ENCODE measurements at regions not wholly inside any gene's neighbourhood (a gene's known extent, or its start where the extent isn't known, plus 50 kb on each side); places are given as distances from the start of the nearest gene placed in this dataset.

GRCh38 chr7:89401099-89401498 is 605.6 kb upstream of the TEX47 start:
- Histone ChIP-seq H3K4me1 (ENCODE audit: control insufficient read depth in 2 of 2, insufficient read depth in 2 of 2, low read length in 2 of 2) (no peaks in the 10 kb centered on the region), H3K9me3 (ENCODE audit: control insufficient read depth in 2 of 3, low read length in 3 of 3) (no peaks in the 10 kb centered on the region), H3K4me3 (ENCODE audit: low read length) (no peak overlapping the region), H3K36me3 (ENCODE audit: control insufficient read depth in 2 of 3, insufficient read depth in 3 of 3, low read length in 3 of 3) (no peaks in the 10 kb centered on the region), H3K27me3 (ENCODE audit: control insufficient read depth in 2 of 2, insufficient read depth in 2 of 2, low read length in 2 of 2) (no peaks in the 10 kb centered on the region), H3K27ac (ENCODE audit: low read depth, low read length) (no peak overlapping the region)
- ATAC-seq (no peak), DNase-seq (no peak)
- Mint-ChIP-seq H3K4me3 (no peak overlapping the region), H3K4me1 (peaks cover 0 to 6% (median 0%) of the 10 kb centered on the region in 7 donors), H3K9me3 (peaks cover 0 to 5% (median 0%) of the 10 kb centered on the region in 11 donors), H3K36me3 (no peaks in the 10 kb centered on the region), H3K27me3 (no peaks in the 10 kb centered on the region), H3K27ac (no peak overlapping the region)
- intact Hi-C loops (cut with micrococcal nuclease) = no loop called here
- CTCF ChIA-PET = interaction anchor here (1.2 kb wide), 1 partner anchor 9 kb away, joined by 4 read pairs; no protein-coding TSS in a partner anchor
- POLR2A ChIA-PET = no interaction called here

GRCh38 chr7:89401690-89402089 is 606.2 kb upstream of the TEX47 start:
- Mint-ChIP-seq H3K4me1 (peaks cover 0 to 6% (median 0%) of the 10 kb centered on the region in 7 donors), H3K9me3 (peaks cover 0 to 5% (median 0%) of the 10 kb centered on the region in 11 donors), H3K27ac (no peak overlapping the region), H3K36me3 (no peaks in the 10 kb centered on the region), H3K4me3 (no peak overlapping the region), H3K27me3 (no peaks in the 10 kb centered on the region)
- ATAC-seq (no peak), DNase-seq (no peak)
- ChIA-PET POLR2A (no interaction called here), CTCF (interaction anchor here (1.2 kb wide), 1 partner anchor 9 kb away, joined by 4 read pairs; no protein-coding TSS in a partner anchor)
- Histone ChIP-seq H3K4me3 (ENCODE audit: low read length) (no peak overlapping the region), H3K27me3 (ENCODE audit: control insufficient read depth in 2 of 2, insufficient read depth in 2 of 2, low read length in 2 of 2) (no peaks in the 10 kb centered on the region), H3K27ac (ENCODE audit: low read depth, low read length) (no peak overlapping the region), H3K36me3 (ENCODE audit: control insufficient read depth in 2 of 3, insufficient read depth in 3 of 3, low read length in 3 of 3) (no peaks in the 10 kb centered on the region), H3K4me1 (ENCODE audit: control insufficient read depth in 2 of 2, insufficient read depth in 2 of 2, low read length in 2 of 2) (no peaks in the 10 kb centered on the region), H3K9me3 (ENCODE audit: control insufficient read depth in 2 of 3, low read length in 3 of 3) (no peaks in the 10 kb centered on the region)
- intact Hi-C loops (cut with micrococcal nuclease) = no loop called here

GRCh38 chr7:89451911-89452310 is 656.4 kb upstream of the TEX47 start:
- CTCF ChIA-PET = interaction anchor here (0.7 kb wide), 1 partner anchor 304 kb away, joined by 3 read pairs; no protein-coding TSS in a partner anchor
- H3K4me3 ChIP-seq (ENCODE audit: low read length) = no peak overlapping the region
- Mint-ChIP-seq H3K4me3 (no peak overlapping the region), H3K4me1 (peaks cover 0 to 2% (median 0%) of the 10 kb centered on the region in 7 donors), H3K27me3 (no peaks in the 10 kb centered on the region), H3K9me3 (peaks cover 0 to 3% (median 0%) of the 10 kb centered on the region in 11 donors), H3K36me3 (no peaks in the 10 kb centered on the region), H3K27ac (no peak overlapping the region)
- ATAC-seq (no peak), DNase-seq (no peak)
- H3K4me1 ChIP-seq (ENCODE audit: control insufficient read depth in 2 of 2, insufficient read depth in 2 of 2, low read length in 2 of 2) = no peaks in the 10 kb centered on the region
- H3K27ac ChIP-seq (ENCODE audit: low read depth, low read length) = no peak overlapping the region
- H3K27me3 ChIP-seq (ENCODE audit: control insufficient read depth in 2 of 2, insufficient read depth in 2 of 2, low read length in 2 of 2) = no peaks in the 10 kb centered on the region
- no peaks in the 10 kb centered on the region for H3K36me3 ChIP-seq (ENCODE audit: control insufficient read depth in 2 of 3, insufficient read depth in 3 of 3, low read length in 3 of 3)
- intact Hi-C loops (cut with micrococcal nuclease) = no loop called here
- H3K9me3 ChIP-seq (ENCODE audit: control insufficient read depth in 2 of 3, low read length in 3 of 3) = no peaks in the 10 kb centered on the region
- POLR2A ChIA-PET = no interaction called here

GRCh38 chr7:89456556-89456955 is 661.0 kb upstream of the TEX47 start:
- CTCF ChIA-PET = no interaction called here
- Histone ChIP-seq H3K4me1 (ENCODE audit: control insufficient read depth in 2 of 2, insufficient read depth in 2 of 2, low read length in 2 of 2) (no peaks in the 10 kb centered on the region), H3K27me3 (ENCODE audit: control insufficient read depth in 2 of 2, insufficient read depth in 2 of 2, low read length in 2 of 2) (no peaks in the 10 kb centered on the region), H3K27ac (ENCODE audit: low read depth, low read length) (no peak overlapping the region), H3K4me3 (ENCODE audit: low read length) (no peak overlapping the region), H3K9me3 (ENCODE audit: control insufficient read depth in 2 of 3, low read length in 3 of 3) (no peaks in the 10 kb centered on the region), H3K36me3 (ENCODE audit: control insufficient read depth in 2 of 3, insufficient read depth in 3 of 3, low read length in 3 of 3) (no peaks in the 10 kb centered on the region)
- Mint-ChIP-seq H3K27me3 (no peaks in the 10 kb centered on the region), H3K36me3 (no peaks in the 10 kb centered on the region), H3K9me3 (peaks cover 0 to 1% (median 0%) of the 10 kb centered on the region in 11 donors), H3K4me3 (no peak overlapping the region), H3K4me1 (no peaks in the 10 kb centered on the region), H3K27ac (no peak overlapping the region)
- ATAC-seq = no peak
- no peak for DNase-seq
- POLR2A ChIA-PET = no interaction called here
- intact Hi-C loops (cut with micrococcal nuclease) = no loop called here

GRCh38 chr7:89458114-89458513 is 662.6 kb upstream of the TEX47 start:
- CTCF ChIA-PET = no interaction called here
- no peaks in the 10 kb centered on the region for H3K4me1 Mint-ChIP-seq
- H3K9me3 Mint-ChIP-seq = peaks cover 0 to 5% (median 0%) of the 10 kb centered on the region in 11 donors
- no peaks in the 10 kb centered on the region for H3K27me3 Mint-ChIP-seq
- no peaks in the 10 kb centered on the region for H3K9me3 ChIP-seq (ENCODE audit: control insufficient read depth in 2 of 3, low read length in 3 of 3)
- no peak overlapping the region for H3K4me3 ChIP-seq (ENCODE audit: low read length)
- no peaks in the 10 kb centered on the region for H3K36me3 ChIP-seq (ENCODE audit: control insufficient read depth in 2 of 3, insufficient read depth in 3 of 3, low read length in 3 of 3)
- H3K27me3 ChIP-seq (ENCODE audit: control insufficient read depth in 2 of 2, insufficient read depth in 2 of 2, low read length in 2 of 2) = no peaks in the 10 kb centered on the region
- H3K27ac Mint-ChIP-seq = no peak overlapping the region
- no peaks in the 10 kb centered on the region for H3K36me3 Mint-ChIP-seq
- intact Hi-C loops (cut with micrococcal nuclease) = no loop called here
- H3K4me1 ChIP-seq (ENCODE audit: control insufficient read depth in 2 of 2, insufficient read depth in 2 of 2, low read length in 2 of 2) = no peaks in the 10 kb centered on the region
- DNase-seq = no peak
- H3K4me3 Mint-ChIP-seq = no peak overlapping the region
- POLR2A ChIA-PET = interaction anchor here (1.0 kb wide), 1 partner anchor 8 kb away, joined by 6 read pairs; no protein-coding TSS in a partner anchor
- no peak for ATAC-seq
- no peak overlapping the region for H3K27ac ChIP-seq (ENCODE audit: low read depth, low read length)

GRCh38 chr7:89474456-89474855 is 678.9 kb upstream of the TEX47 start:
- ATAC-seq = no peak
- peaks cover 0 to 14% (median 0%) of the 10 kb centered on the region in 7 donors for H3K4me1 Mint-ChIP-seq
- H3K4me1 ChIP-seq (ENCODE audit: control insufficient read depth in 2 of 2, insufficient read depth in 2 of 2, low read length in 2 of 2) = no peaks in the 10 kb centered on the region
- H3K27ac ChIP-seq (ENCODE audit: low read depth, low read length) = no peak overlapping the region
- intact Hi-C loops (cut with micrococcal nuclease) = loop anchor here in 1 of 2 donors (2.0 kb wide), 1 partner anchor 14 kb away; no protein-coding TSS in a partner anchor
- peaks cover 0 to 14% (median 6%) of the 10 kb centered on the region in 11 donors for H3K9me3 Mint-ChIP-seq
- peaks cover 0 to 7% (median 3%) of the 10 kb centered on the region in 5 donors for H3K36me3 Mint-ChIP-seq
- H3K27ac Mint-ChIP-seq = peak overlapping the region in 1 of 9 donors; percentile 78
- H3K4me3 Mint-ChIP-seq = peak overlapping the region in 1 of 10 donors; percentile 18
- peaks cover 0 to 3% (median 0%) of the 10 kb centered on the region in 3 experiments for H3K9me3 ChIP-seq (ENCODE audit: control insufficient read depth in 2 of 3, low read length in 3 of 3)
- DNase-seq = no peak
- no peaks in the 10 kb centered on the region for H3K36me3 ChIP-seq (ENCODE audit: control insufficient read depth in 2 of 3, insufficient read depth in 3 of 3, low read length in 3 of 3)
- no peaks in the 10 kb centered on the region for H3K27me3 Mint-ChIP-seq
- H3K27me3 ChIP-seq (ENCODE audit: control insufficient read depth in 2 of 2, insufficient read depth in 2 of 2, low read length in 2 of 2) = no peaks in the 10 kb centered on the region
- ChIA-PET CTCF (no interaction called here), POLR2A (no interaction called here)
- no peak overlapping the region for H3K4me3 ChIP-seq (ENCODE audit: low read length)

GRCh38 chr7:89477991-89478390 is 676.3 kb upstream of the STEAP1 start:
- H3K27me3 Mint-ChIP-seq = no peaks in the 10 kb centered on the region
- Histone ChIP-seq H3K36me3 (ENCODE audit: control insufficient read depth in 2 of 3, insufficient read depth in 3 of 3, low read length in 3 of 3) (no peaks in the 10 kb centered on the region), H3K27me3 (ENCODE audit: control insufficient read depth in 2 of 2, insufficient read depth in 2 of 2, low read length in 2 of 2) (no peaks in the 10 kb centered on the region), H3K4me1 (ENCODE audit: control insufficient read depth in 2 of 2, insufficient read depth in 2 of 2, low read length in 2 of 2) (no peaks in the 10 kb centered on the region), H3K9me3 (ENCODE audit: control insufficient read depth in 2 of 3, low read length in 3 of 3) (no peaks in the 10 kb centered on the region), H3K27ac (ENCODE audit: low read depth, low read length) (no peak overlapping the region), H3K4me3 (ENCODE audit: low read length) (no peak overlapping the region)
- H3K4me1 Mint-ChIP-seq = peaks cover 0 to 17% (median 0%) of the 10 kb centered on the region in 7 donors
- ChIA-PET CTCF (no interaction called here), POLR2A (no interaction called here)
- DNase-seq (no peak), ATAC-seq (no peak)
- peaks cover 0 to 2% (median 0%) of the 10 kb centered on the region in 11 donors for H3K9me3 Mint-ChIP-seq
- no peak overlapping the region for H3K4me3 Mint-ChIP-seq
- no peak overlapping the region for H3K27ac Mint-ChIP-seq
- peaks cover 0 to 3% (median 0%) of the 10 kb centered on the region in 5 donors for H3K36me3 Mint-ChIP-seq
- intact Hi-C loops (cut with micrococcal nuclease) = no loop called here
